MV-4-11 (cell line): ENCODE measurements at regions not wholly inside any gene's neighbourhood (a gene's known extent, or its start where the extent isn't known, plus 50 kb on each side); places are given as distances from the start of the nearest gene placed in this dataset.

Experiments used
- DNase-seq: peaks from one replicate; lab custom pipeline; 2025; lab: John Stamatoyannopoulos, UW

DNA sequence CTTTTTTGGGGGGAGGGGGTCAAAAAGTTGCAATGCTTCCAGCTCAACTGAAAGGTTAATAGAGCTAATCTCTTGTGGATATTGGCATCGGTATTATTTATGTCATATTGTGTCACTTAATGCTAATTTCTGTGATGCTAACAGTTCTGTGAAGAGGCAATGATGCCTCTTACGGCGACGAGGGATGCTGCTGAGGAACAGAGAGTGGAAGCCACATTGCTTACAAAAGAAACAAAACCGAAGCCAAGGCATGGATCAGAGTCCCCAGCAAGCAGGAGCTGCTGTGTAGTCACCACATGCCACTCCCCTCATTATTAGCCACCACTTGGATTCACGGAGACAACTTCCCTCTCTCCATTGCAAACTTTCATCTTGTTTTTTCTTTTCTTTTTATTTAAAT is 536.5 kb upstream of the MGMT start:
- no peak for DNase-seq

- no peak for DNase-seq
Observed at GRCh38 chr10:128932071-128932820, 534.8 kb upstream of the MGMT start.

DNA sequence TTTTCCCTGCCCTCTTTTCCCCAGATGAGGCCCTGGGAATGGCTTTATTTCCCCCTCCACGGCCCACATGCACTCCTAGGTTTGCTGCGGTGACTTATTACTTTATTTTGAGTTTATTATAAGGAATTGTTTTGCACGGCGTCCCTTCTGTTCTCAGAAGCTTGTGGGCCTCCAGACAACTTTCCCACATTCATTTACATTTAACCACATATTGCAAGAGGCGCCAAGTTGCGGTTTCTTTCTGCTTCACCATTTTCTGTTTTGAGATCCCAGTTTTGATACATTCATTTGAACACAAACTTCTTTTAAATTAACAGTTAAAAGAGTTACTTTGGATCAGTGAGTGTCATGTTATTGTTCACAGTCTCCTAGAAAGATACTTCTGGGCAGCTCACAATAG is 532.5 kb upstream of the MGMT start:
- peak; percentile 59 for DNase-seq

GRCh38 chr10:128936392-128936791 is 530.6 kb upstream of the MGMT start:
- DNase-seq = no peak

- DNase-seq = no peak
Observed at GRCh38 chr10:128938558-128938957, 528.5 kb upstream of the MGMT start.

DNA sequence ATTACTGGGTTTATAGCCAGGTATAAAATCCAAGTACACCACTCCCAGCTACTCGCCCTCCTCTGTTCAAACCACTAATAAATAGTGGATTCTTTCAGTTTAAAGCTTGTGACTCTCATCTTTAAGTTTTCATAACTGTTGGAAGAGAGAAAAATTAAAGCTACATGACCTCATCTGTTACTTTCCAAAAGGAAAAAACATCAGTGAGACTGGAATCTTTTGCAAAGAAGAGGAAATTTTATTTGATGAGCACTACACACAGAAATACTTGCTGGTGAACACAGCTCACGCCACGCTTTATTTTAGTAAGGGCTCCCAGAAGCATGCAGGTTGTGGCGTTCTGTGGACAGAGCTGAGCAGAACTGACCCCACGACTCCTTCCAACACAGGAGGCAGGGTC is 527.0 kb upstream of the MGMT start:
- DNase-seq = no peak

GRCh38 chr10:128943111-128943510 is 523.9 kb upstream of the MGMT start:
- no peak for DNase-seq

DNA sequence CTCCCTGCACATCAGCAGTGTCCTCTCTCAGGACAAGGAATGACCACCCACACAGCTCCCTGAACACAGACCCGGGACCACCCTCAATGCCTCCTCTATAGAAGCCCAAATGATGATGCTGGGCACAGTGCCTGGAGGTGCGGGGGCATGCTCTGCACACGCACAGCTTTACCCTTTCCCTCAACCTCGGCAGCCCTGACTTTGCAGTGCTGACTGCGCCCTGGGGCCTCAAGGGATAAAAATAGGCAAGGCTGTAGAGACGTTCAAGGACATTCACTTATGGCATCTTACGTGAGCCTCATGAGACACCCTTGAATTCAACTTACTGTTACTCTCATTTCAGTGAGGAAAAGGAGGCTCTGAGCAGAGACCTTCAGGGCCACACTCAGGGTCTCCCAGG is 521.6 kb upstream of the MGMT start:
- DNase-seq = no peak

- no peak for DNase-seq
Observed at GRCh38 chr10:128950159-128950915, 516.7 kb upstream of the MGMT start.

DNA sequence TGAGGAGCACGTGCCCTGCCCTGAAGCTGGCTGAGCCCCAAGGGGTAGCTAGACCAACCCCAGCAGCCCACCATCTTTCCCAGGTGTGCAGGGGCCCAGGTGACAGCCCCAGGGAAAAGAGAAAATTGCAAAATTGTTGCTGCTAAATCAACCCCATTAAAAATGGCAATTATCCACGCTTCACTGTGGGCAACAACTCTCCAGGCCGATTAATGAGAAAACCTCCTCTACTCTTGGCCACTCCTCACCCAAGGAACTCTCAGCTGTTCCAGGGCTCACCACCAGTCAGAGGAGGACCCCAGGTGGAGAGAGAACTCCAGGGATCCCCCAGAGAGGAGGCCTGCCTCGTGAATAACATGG is 516.1 kb upstream of the MGMT start:
- DNase-seq = no peak

GRCh38 chr10:128952856-128953255 is 514.2 kb upstream of the MGMT start:
- no peak for DNase-seq

DNA sequence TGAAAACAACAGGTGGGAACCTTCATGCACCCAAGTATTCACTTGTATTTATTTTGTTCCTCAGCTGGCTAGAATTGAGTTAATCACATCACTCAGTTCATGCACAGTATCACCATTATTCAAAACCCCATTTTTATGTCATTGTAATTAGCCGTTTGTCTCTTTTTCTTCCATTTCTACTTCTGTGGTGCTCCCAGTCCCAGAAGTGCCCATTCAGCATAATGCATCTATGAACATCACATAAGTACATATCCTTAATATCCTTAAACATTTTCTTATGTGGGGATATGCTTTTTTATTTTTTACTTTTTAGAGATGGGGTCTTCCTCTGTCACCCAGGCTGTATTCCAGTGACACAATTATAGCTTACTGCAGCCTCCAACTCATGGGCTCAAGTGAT is 510.9 kb upstream of the MGMT start:
- DNase-seq = no peak

GRCh38 chr10:128957221-128957620 is 509.8 kb upstream of the MGMT start:
- DNase-seq = no peak

GRCh38 chr10:128958834-128959690 is 508.0 kb upstream of the MGMT start:
- DNase-seq = no peak

DNA sequence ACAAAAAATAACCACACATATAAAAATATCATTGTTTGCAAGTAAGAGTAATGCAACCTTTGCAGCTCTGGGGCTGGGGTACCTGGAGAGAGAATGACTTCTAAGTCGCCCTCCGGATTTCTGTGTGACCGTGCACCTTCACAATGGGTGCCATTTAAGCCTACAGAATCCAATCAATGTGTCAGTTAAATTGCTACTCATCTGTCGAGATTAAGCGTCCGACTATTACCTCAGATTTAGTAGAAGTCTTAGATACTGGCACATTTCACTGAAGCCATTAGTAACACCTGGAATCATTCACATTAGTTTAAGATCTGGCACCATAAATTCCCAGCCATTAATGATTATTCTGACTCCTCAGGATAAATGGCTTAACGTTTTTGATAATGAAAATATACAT is 507.3 kb upstream of the MGMT start:
- no peak for DNase-seq

DNA sequence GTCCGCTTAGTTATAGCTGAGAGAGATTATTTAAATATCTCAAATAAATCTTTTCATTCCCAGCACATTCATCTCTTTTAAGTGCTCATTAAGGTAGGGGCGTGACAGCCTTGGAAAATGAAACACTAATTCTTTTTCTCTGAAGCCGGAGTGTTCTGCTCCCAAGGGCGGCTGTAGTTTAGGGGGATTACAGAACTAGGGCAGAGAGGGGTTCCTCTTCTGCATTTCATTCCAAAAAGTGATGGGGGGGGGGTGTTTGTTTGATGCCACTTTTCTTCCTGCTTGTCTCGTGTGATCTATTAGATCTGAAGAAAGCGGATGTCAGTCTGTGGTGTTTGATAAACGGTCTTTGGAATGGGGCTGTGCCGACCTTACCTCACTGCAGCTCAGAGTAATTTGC is 506.5 kb upstream of the MGMT start:
- DNase-seq = no peak

DNA sequence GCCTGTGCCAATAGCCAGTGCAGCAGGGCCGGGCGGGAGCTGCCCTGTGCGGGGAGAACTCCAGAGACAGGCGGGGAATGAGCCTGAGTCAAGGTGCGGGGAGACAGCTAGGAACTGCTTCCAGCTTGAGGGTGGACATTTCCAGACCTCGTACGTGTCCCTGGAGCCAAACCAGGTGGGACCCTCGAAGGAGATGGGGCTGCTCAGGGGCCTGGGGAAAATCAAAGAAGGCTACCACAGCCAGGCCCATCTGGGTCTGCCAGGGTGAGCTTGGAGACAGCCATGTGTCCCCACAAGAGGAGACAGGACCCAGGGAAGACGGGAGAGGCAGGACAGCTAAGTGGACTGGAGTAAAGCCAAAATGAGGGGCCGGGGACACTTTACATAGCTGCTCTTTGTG is 504.9 kb upstream of the MGMT start:
- no peak for DNase-seq

GRCh38 chr10:128963211-128964099 is 503.6 kb upstream of the MGMT start:
- no peak for DNase-seq

- no peak for DNase-seq
Observed at GRCh38 chr10:128964100-128964403, 503.0 kb upstream of the MGMT start.

GRCh38 chr10:128967980-128968756 is 498.9 kb upstream of the MGMT start:
- DNase-seq = no peak

DNA sequence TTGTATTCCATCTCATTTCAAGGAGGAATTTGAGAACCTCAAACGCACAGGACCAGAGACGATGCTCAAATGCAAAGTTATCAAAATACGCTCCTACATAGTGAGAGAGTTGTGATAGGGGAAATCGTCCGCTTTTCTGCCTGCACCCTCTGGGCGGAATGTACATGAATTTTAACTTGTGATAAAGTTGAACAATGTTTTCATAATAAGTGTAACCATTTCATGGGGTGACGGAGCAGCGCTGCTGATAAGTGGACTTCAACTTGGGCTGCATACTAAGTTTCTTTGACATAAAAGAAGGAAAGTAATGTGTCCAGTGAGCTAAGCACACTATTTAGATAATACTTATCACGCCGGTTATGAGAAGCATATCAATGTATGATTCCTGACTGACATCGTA is 497.5 kb upstream of the MGMT start:
- no peak for DNase-seq
